ENCODE measurements at regions not wholly inside any gene's neighbourhood (a gene's known extent, or its start where the extent isn't known, plus 50 kb on each side); places are given as distances from the start of the nearest gene placed in this dataset.

DNA sequence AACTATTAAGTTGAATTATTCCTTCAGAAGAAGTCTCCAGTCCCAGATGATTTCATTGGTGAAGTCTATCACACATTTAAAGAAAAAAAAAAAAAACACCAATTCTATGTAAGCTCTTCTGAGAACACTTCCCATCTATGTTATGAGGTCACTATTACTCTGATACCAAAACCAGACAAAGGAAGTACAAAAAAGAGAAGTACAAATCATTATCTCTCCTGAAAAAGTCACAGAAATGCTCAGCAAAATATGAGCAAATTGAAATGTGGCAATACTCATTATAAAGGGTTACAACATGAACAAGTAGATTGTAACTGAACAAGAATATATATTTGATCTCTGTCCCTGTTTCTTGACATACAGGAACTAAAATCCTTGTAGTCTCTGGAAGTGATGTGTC lies 280.4 kb downstream of the TLE1 start (continued):
- no peak for TF ChIP-seq TBP (IDR thresholded peaks at IDR 0.05; ENCODE audit: low read depth, low read length)
